Aorta (tissue), 5 donors: ENCODE measurements at regions not wholly inside any gene's neighbourhood (a gene's known extent, or its start where the extent isn't known, plus 50 kb on each side); places are given as distances from the start of the nearest gene placed in this dataset.

Experiments
- ATAC-seq: fragments of 200-7000 bp; cut with Tn5 transposase; one replicate; pipeline ENCODE4 v1.9.1; 2022; ENCODE audit warnings: moderate library complexity; ENCODE audit not compliant: low FRiP score
- DNase-seq, 2 donors: peaks; one replicate each; pipeline ENCODE4 v3.0.0-alpha.2; 2020
- H3K27ac ChIP-seq, 2 donors: one replicate each; pipeline ENCODE4 v1.5.1; 2013; ENCODE audit warnings: low read length in 2 of 2, mild to moderate bottlenecking in 2 of 2, moderate library complexity in 2 of 2, control low read depth in 1 of 2, inconsistent platforms in 1 of 2, low read depth in 1 of 2
- H3K27me3 ChIP-seq, 2 donors: one replicate each; pipeline ENCODE4 v1.6.1; 2013; ENCODE audit warnings: control low read depth in 1 of 2, low read length in 1 of 2, mild to moderate bottlenecking in 1 of 2, moderate library complexity in 1 of 2; ENCODE audit not compliant: insufficient read depth in 2 of 2, control insufficient read depth in 1 of 2
- H3K36me3 ChIP-seq, 2 donors: one replicate each; pipeline ENCODE4 v1.6.1; 2013; ENCODE audit warnings: control low read depth in 1 of 2, low read length in 1 of 2, mild to moderate bottlenecking in 1 of 2; ENCODE audit not compliant: insufficient read depth in 2 of 2, control insufficient read depth in 1 of 2
- H3K4me1 ChIP-seq, 2 donors: one replicate each; pipeline ENCODE4 v1.6.1; 2013; ENCODE audit warnings: low read length in 2 of 2, control low read depth in 1 of 2, mild to moderate bottlenecking in 1 of 2, moderate library complexity in 1 of 2; ENCODE audit not compliant: insufficient read depth in 2 of 2, control insufficient read depth in 1 of 2
- H3K4me3 ChIP-seq, 2 donors: one replicate each; pipeline ENCODE4 v1.5.1; 2013; ENCODE audit warnings: low read length in 2 of 2, control low read depth in 1 of 2, mild to moderate bottlenecking in 1 of 2
- H3K9me3 ChIP-seq: one replicate; pipeline ENCODE4 v1.6.1; 2013; ENCODE audit warnings: mild to moderate bottlenecking, low read length; ENCODE audit not compliant: control insufficient read depth
- WGBS, 2 donors: extraction: QIAGEN DNeasy Blood & Tissue Kit; methylation state at CpG; one replicate each; pipeline ENCODE4 v1.1.7; 2013; 5-methylcytosine and 5-hydroxymethylcytosine counted together
- intact Hi-C, 2 donors: fragments of 100-400 bp; cut with DNase I; formaldehyde crosslinking; loops; one replicate each; pipeline versions ENCODE4 v1.14.2 to v1.15.0; 2022
- donor health status: healthy with polysubstance abuse.
- donor health status: Bipolar disorder and iron deficiency.
- donor health status: DM: no; HTN: no; CAD: no.
- donor health status: DM: no; HTN: no; CAD: no.
- donor health status: DM: yes; HTN: yes; CAD: no.

GRCh38 chr2:103656558-103656957 lies 894.7 kb downstream of the TMEM182 start:
- ATAC-seq (no peak), DNase-seq (no peak)
- H3K9me3 ChIP-seq = no peaks in the 10 kb centered on the region
- peaks cover 0 to 2% of the 10 kb centered on the region in 2 donors for H3K27me3 ChIP-seq
- H3K4me3 ChIP-seq = no peak overlapping the region
- 67 to 72% methylated on average over 3 of the region's 3 CpGs for WGBS, 2 donors
- no peaks in the 10 kb centered on the region for H3K4me1 ChIP-seq
- no peak overlapping the region for H3K27ac ChIP-seq
- H3K36me3 ChIP-seq = no peaks in the 10 kb centered on the region
- intact Hi-C loops = no loop called here

GRCh38 chr2:103660519-103660918 lies 898.7 kb downstream of the TMEM182 start:
- Histone ChIP-seq H3K27me3 (no peaks in the 10 kb centered on the region), H3K9me3 (no peaks in the 10 kb centered on the region), H3K27ac (no peak overlapping the region), H3K4me3 (no peak overlapping the region), H3K4me1 (no peaks in the 10 kb centered on the region), H3K36me3 (no peaks in the 10 kb centered on the region)
- intact Hi-C loops = no loop called here
- DNase-seq (no peak), ATAC-seq (no peak)

- Histone ChIP-seq H3K27me3 (no peaks in the 10 kb centered on the region), H3K9me3 (no peaks in the 10 kb centered on the region), H3K27ac (no peak overlapping the region), H3K4me3 (no peak overlapping the region), H3K4me1 (no peaks in the 10 kb centered on the region), H3K36me3 (no peaks in the 10 kb centered on the region)
- intact Hi-C loops = no loop called here
- DNase-seq = no peak
- no peak for ATAC-seq
- WGBS, 2 donors = 57 to 60% methylated on average over 1 of the region's 1 CpG
These were observed 899.1 kb downstream of the TMEM182 start for GRCh38 chr2:103660947-103661346.

- intact Hi-C loops = no loop called here
- WGBS, 2 donors = 36 to 37% methylated on average over 4 of the region's 4 CpGs
These were observed 902.9 kb downstream of the TMEM182 start for GRCh38 chr2:103664690-103665089.

GRCh38 chr2:103667335-103667884 lies 905.6 kb downstream of the TMEM182 start:
- no peak for DNase-seq
- intact Hi-C loops = no loop called here

More at GRCh38 chr2:103664690-103665089, 902.9 kb downstream of the TMEM182 start:
- DNase-seq (no peak), ATAC-seq (no peak)
- H3K27me3 ChIP-seq = no peaks in the 10 kb centered on the region
- no peaks in the 10 kb centered on the region for H3K36me3 ChIP-seq
- no peaks in the 10 kb centered on the region for H3K4me1 ChIP-seq
- no peak overlapping the region for H3K27ac ChIP-seq
- no peak overlapping the region for H3K4me3 ChIP-seq
- no peaks in the 10 kb centered on the region for H3K9me3 ChIP-seq

GRCh38 chr2:103669531-103669930 lies 907.7 kb downstream of the TMEM182 start:
- 66 to 70% methylated on average over 6 of the region's 6 CpGs for WGBS, 2 donors
- no peaks in the 10 kb centered on the region for H3K4me1 ChIP-seq
- DNase-seq = no peak
- no peaks in the 10 kb centered on the region for H3K9me3 ChIP-seq
- H3K27ac ChIP-seq = no peak overlapping the region
- no peaks in the 10 kb centered on the region for H3K36me3 ChIP-seq
- no peak overlapping the region for H3K4me3 ChIP-seq
- no peak for ATAC-seq
- H3K27me3 ChIP-seq = no peaks in the 10 kb centered on the region
- intact Hi-C loops = no loop called here

More at GRCh38 chr2:103667335-103667884, 905.6 kb downstream of the TMEM182 start:
- Histone ChIP-seq H3K4me3 (no peak overlapping the region), H3K4me1 (no peaks in the 10 kb centered on the region), H3K9me3 (no peaks in the 10 kb centered on the region), H3K27me3 (no peaks in the 10 kb centered on the region), H3K36me3 (no peaks in the 10 kb centered on the region), H3K27ac (no peak overlapping the region)
- 68 to 69% methylated on average over 3 of the region's 3 CpGs for WGBS, 2 donors
- no peak for ATAC-seq
